ENCODE measurements at regions not wholly inside any gene's neighbourhood (a gene's known extent, or its start where the extent isn't known, plus 50 kb on each side); places are given as distances from the start of the nearest gene placed in this dataset.

DNA sequence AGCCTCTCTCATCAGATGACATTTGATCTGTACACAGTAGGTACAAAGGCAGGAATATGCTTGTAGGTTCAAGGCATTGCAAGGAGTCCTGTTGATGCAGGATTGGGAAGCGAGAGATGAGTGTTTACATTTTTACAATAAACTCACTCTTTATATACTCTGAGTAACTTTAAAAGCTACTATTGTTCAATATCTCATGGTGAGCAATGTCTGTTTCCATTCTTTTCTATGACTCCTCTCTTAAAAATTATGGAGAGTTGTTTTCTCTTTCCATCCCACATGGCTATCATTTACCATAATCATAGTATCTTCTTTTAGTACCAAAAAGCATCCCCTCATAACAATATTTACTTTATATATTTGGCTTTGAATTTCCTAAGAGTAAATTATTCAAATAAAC is 314.0 kb upstream of the CDIN1 start:
- DNase-seq (ENCODE audit: low spot score), result no peak

DNA sequence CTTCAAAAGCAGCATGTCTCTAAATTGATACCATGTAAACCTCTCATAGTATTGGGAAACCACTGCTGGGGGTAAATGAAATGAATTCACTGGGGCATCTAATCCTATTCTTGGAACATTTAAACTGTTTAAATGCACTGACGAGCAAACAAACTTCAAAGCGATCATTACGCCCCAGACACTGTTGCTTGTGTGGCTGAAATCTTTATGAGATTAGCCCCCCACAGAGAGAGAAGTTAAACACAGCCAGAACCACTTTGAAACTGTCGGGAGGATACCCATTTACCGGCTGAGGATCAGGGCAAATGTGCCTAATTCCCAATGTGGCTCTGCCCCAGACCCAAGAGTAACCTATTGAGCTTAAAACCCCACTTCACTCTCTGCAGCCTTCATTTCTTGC is 308.4 kb upstream of the CDIN1 start:
- DNase-seq (ENCODE audit: low spot score), result peak; percentile 58

- DNase-seq (ENCODE audit: low spot score), result no peak
These were observed 303.8 kb upstream of the CDIN1 start for GRCh38 chr15:36275656-36276055.

- DNase-seq (ENCODE audit: low spot score), result no peak
These were observed 301.2 kb upstream of the CDIN1 start for GRCh38 chr15:36278219-36278618.

DNA sequence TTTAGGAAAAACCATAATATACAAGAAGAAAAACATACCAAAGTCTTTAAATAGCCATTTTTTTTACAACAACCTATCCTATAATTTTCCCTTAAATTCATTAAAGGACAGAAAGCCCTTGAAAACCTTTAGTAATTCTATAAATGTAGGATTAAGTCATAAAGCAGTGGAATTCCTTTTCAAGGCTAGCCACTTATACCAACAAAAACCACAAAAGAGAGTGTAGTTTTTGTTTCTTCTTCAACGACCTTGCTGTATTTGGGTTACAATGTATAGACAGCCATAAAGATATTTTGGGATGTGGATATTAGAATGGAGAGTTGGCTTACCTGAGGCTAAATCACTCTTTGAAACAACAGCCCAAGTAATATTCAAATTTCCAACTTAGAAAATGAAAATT is 296.6 kb upstream of the CDIN1 start:
- no peak for DNase-seq (ENCODE audit: low spot score)

GRCh38 chr15:36284911-36285310 is 294.5 kb upstream of the CDIN1 start:
- no peak for DNase-seq (ENCODE audit: low spot score)

GRCh38 chr15:36291501-36291900 is 287.9 kb upstream of the CDIN1 start:
- no peak for DNase-seq (ENCODE audit: low spot score)

DNA sequence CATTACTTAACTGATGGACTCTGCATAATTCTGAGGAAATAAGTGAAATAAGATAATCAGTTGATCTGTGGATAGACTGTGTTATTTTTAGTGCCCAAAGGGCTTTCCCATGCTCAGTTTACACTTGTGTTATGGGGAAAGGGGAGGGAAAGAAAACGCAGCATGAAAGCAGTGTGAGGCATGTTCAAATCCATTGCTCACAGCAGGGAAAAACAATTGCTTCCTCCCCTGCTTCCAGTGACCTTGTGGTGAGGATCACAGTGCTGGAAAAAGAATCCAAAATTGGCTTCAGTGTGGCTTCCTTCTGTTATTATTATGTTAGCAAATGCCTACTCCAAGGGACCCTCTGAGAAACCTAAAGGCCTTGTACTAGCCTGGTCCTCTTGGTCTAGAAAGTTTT is 285.1 kb upstream of the CDIN1 start:
- DNase-seq (ENCODE audit: low spot score), result no peak

GRCh38 chr15:36301947-36302346 is 277.5 kb upstream of the CDIN1 start:
- DNase-seq (ENCODE audit: low spot score), result no peak

DNA sequence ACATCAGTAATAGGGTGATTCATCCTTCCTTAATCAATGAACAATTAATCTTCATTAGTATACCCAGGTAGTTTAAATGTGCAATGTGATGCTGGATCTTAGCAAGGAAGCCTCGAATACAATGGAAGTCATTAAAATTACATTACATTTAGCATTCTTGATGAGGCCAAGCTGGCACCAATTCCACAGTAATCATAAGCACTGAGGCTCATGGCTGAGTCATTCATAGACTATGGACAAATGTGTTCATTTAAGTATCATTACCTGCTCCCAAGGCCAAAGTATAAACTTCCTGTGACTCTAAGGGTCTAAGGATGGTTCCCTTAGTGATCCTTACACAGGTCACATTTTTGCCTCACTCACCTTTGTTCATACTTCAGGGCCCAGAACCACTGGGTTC is 266.4 kb upstream of the CDIN1 start:
- no peak for DNase-seq (ENCODE audit: low spot score)

DNA sequence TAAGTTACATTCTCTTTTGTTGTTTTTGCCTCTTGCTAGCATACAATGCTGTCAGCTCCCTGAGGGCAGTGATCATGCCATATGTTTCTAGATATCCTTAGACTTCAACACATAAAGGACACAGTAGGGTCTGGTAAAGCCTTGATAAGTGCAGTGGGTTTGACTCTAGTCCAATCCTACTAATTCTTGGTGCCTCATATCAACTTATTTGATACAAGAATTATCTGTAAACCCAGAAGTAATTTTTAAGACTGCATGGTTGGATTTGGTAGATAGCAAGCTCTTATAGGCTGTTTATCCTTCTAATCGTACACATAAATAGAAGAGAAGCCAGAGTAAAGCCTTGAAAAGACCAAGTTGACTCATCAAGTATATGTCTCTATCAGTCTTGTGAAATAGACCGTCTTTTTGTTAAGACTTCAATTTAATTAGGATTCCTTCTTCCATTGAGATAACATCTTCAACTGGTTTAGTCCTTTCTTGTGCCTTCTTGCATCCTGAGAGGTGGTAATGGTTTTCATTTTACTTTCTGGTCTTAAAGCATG is 265.6 kb upstream of the CDIN1 start:
- DNase-seq (ENCODE audit: low spot score), result no peak

GRCh38 chr15:36315649-36316048 is 263.8 kb upstream of the CDIN1 start:
- no peak for DNase-seq (ENCODE audit: low spot score)

DNA sequence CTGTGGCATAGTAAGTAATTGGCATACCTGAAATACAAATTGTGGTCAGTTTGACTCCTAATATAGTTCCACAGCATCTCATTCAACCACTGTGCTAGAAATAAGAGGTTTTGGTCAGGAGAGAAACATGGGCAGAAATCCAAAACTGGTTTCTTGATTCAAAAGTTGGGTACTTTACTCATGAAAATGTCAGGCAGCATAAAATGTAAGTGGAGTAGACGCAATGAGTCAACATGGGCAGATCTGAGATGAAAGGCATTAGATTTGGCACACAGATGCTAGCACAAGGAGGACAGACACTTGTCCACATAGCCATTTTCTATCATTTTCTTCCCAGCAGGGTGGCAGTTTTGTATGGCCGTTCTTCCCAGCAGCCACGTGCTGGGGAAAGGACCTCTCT is 255.8 kb upstream of the CDIN1 start:
- no peak for DNase-seq (ENCODE audit: low spot score)

GRCh38 chr15:36325206-36325605 is 254.2 kb upstream of the CDIN1 start:
- no peak for DNase-seq (ENCODE audit: low spot score)

DNA sequence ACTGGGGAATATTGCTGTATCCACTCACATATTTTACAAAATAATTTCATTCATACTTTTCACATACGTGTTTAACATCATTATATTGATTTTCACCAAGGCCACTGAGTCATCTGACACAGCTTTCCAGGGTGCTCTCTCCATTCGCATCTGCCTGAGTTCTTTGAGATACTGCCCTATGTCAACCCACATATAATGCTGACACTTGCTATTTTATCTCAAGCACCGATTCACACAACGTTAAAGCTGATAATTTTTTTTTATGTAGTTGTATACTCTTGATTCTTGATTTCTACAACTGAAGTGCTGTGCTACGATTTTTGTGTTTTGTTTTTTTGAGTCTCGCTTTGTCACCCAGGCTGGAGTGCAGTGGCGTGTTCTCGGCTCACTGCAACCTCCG is 249.8 kb upstream of the CDIN1 start:
- no peak for DNase-seq (ENCODE audit: low spot score)

- DNase-seq (ENCODE audit: low spot score), result no peak
These were observed 248.8 kb upstream of the CDIN1 start for GRCh38 chr15:36330598-36330997.

DNA sequence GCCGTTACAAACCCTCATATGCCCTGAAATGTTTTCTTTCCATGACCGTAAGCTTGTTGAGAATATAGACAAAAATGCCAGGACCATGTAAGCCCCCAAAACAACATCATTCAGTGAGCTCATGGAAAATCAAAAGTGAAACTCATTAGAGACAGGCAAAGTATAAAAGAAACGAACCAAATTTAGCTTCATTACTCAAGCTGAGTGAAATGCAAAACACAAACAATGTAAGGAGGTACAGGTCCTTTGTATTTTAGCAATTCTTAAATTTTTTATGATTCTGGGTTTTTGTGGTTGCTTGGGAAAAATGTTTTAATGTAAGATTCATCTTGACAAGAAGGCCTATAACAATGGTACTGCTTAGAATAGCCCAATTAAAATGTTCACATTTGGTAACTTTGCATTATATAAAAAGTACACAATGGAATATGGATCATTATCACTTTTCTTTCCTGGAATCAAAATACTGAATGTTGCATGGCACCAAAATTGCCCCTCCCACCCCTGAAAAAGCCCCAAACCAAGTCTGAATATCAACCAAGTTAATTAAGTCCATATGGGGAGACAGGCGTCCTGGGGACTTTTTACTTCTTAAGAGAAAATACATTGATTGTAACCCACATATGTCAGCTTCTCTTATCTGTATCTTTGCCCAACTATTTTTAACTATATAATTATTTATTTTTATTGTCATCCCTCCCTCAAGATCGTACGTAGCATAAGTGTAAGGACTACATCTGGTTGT is 247.7 kb upstream of the CDIN1 start:
- DNase-seq (ENCODE audit: low spot score), result no peak

- DNase-seq (ENCODE audit: low spot score), result no peak
These were observed 247.1 kb upstream of the CDIN1 start for GRCh38 chr15:36332301-36332700.

DNA sequence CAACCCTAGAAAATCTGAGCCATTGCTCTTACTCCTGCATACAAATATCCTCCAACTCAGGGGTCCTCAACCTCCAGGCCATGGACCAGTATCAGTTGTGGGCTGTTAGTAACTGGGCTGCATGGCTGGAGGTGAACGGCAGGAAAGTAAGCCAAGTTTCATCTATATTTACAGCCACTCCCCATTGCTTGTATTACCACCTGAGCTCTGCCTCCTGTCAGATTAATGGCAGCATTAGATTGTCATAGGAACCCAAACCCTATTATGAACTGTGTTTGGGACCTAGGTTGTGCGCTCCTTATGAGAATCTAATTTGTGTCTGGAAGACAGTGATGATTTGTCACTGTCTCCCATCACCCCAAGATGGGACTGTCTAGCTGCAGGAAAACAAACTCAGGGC is 246.5 kb upstream of the CDIN1 start:
- no peak for DNase-seq (ENCODE audit: low spot score)

DNA sequence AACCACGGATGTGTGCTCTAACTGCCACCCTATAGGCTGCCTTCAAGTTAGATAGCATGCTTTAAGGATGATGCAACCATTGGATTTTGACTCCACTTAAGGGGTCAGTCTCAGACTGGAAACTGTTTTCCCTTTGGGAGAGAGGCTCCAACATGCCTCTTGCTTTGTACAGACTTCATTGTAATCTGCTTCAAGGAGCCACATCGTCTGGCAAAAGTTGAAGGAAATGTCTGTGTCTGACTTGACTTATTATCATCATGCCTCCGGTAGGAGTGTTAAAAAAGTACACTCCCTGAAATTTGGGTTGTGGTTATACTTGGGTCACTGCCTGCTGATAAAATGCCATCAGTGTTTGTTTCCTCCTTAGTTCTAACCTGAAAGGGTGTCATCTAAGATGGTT is 245.4 kb upstream of the CDIN1 start:
- no peak for DNase-seq (ENCODE audit: low spot score)

DNA sequence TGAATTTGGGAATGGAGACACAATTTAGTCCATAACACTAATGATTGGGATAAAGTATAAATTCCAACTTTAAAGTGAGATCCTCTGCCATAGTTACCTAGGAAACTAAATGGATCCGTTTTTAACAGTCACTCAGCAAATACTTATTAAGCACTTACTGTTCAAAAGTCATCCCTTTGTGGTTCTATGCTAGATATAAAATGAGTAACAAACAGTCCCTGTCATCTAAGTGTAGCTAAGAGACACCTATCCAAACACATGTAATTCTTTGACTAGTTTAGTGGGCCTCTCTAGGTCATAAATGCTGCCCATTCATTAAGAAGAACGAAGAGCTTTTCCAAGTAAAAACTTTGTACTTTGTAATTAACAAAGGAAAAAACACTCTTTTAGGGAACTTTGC is 244.2 kb upstream of the CDIN1 start:
- DNase-seq (ENCODE audit: low spot score), result no peak

DNA sequence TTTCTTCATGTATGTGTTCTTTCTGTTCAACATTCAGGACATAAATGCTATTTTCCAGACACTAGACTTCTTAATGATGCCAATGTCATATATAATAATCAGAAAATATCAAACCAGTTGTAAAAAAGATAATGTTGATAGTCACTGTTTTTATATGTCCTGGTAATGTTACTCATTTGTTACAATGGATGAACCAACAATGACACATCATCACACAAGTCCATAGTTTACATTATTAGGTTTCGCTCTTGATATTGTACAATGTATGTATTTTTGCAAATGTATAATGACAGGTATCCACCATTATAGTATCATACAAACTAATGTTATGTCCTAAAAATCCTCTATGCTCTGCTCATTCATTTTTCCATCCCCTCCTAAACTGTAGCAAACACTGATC is 243.8 kb upstream of the CDIN1 start:
- no peak for DNase-seq (ENCODE audit: low spot score)

DNA sequence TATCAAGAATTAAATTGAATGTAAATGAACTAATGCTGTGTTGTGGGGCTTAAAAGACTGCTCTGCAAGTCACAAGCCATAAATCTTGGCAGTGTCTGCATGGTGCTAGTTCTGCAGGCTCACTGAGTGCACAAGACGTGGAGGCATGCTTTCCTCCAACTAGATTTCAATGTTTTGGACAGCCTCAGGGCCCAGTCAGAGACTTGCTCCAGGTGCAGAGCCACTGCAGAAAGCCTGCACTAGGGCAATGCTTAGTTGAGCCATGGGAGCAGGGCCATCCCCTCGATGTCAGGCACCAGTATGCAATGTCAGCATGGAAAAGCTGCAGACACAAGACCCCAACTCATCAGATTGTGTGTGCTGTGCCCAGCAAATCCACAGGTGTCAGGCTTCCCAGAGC is 234.5 kb upstream of the CDIN1 start:
- no peak for DNase-seq (ENCODE audit: low spot score)

GRCh38 chr15:36347272-36347858 is 232.1 kb upstream of the CDIN1 start:
- DNase-seq (ENCODE audit: low spot score), result no peak
